Stromal cell of bone marrow (primary cell): ENCODE measurements at regions not wholly inside any gene's neighbourhood (a gene's known extent, or its start where the extent isn't known, plus 50 kb on each side); places are given as distances from the start of the nearest gene placed in this dataset.
A peak's percentile ranks its signal among the peaks of the same experiment; 100 is the strongest.

Experiments used
- DNase-seq: peaks from one replicate; pipeline ENCODE4 v3.0.0-alpha.2; 2012; ENCODE audit warnings: low read depth

- DNase-seq: no peak
These were observed 411.3 kb downstream of the SPRY1 start for GRCh38 chr4:123807866-123808265.

- DNase-seq: no peak
These were observed 413.3 kb downstream of the SPRY1 start for GRCh38 chr4:123809864-123810263.

GRCh38 chr4:123812066-123812390 is 415.4 kb downstream of the SPRY1 start:
- no peak for DNase-seq

- DNase-seq: no peak
These were observed 417.3 kb downstream of the SPRY1 start for GRCh38 chr4:123813901-123814300.

- no peak for DNase-seq
These were observed 419.9 kb downstream of the SPRY1 start for GRCh38 chr4:123816462-123816861.

- no peak for DNase-seq
These were observed 420.6 kb downstream of the SPRY1 start for GRCh38 chr4:123817025-123817688.

- DNase-seq: no peak
These were observed 422.9 kb downstream of the SPRY1 start for GRCh38 chr4:123819362-123820035.

- DNase-seq: no peak
These were observed 425.3 kb downstream of the SPRY1 start for GRCh38 chr4:123821861-123822260.

- DNase-seq: no peak
These were observed 425.8 kb downstream of the SPRY1 start for GRCh38 chr4:123822353-123822752.

GRCh38 chr4:123823244-123823643 is 426.6 kb downstream of the SPRY1 start:
- no peak for DNase-seq

- DNase-seq: peak; percentile 74
These were observed 427.9 kb downstream of the SPRY1 start for GRCh38 chr4:123824524-123824923.

GRCh38 chr4:123825596-123826291 is 429.1 kb downstream of the SPRY1 start:
- DNase-seq: peak; percentile 80

- no peak for DNase-seq
These were observed 430.3 kb downstream of the SPRY1 start for GRCh38 chr4:123826896-123827295.

- no peak for DNase-seq
These were observed 430.9 kb downstream of the SPRY1 start for GRCh38 chr4:123827511-123827910.

- DNase-seq: no peak
These were observed 434.3 kb downstream of the SPRY1 start for GRCh38 chr4:123830930-123831329.

- peak; percentile 98 for DNase-seq
These were observed 435.8 kb downstream of the SPRY1 start for GRCh38 chr4:123832173-123833026.

- no peak for DNase-seq
These were observed 436.6 kb downstream of the SPRY1 start for GRCh38 chr4:123833171-123833643.

- no peak for DNase-seq
These were observed 439.4 kb downstream of the SPRY1 start for GRCh38 chr4:123835831-123836590.

GRCh38 chr4:123836851-123837595 is 440.4 kb downstream of the SPRY1 start:
- no peak for DNase-seq

GRCh38 chr4:123838474-123838873 is 441.9 kb downstream of the SPRY1 start:
- DNase-seq: no peak

GRCh38 chr4:123840197-123840596 is 443.6 kb downstream of the SPRY1 start:
- no peak for DNase-seq
